PFSK-1 (cell line): ENCODE measurements at regions not wholly inside any gene's neighbourhood (a gene's known extent, or its start where the extent isn't known, plus 50 kb on each side); places are given as distances from the start of the nearest gene placed in this dataset.

Experiments used
- FOXP2 ChIP-seq: optimal IDR thresholded peaks from 2 replicates; pipeline ENCODE3; 2011; ENCODE audit warnings: borderline replicate concordance, control low read depth, inconsistent platforms; ENCODE audit not compliant: insufficient read depth; ENCODE audit errors: extremely low read length, extremely low read depth
- POLR2AphosphoS5 ChIP-seq: IDR thresholded peaks from 2 replicates; pipeline ENCODE4 v1.6.1; 2012; ENCODE audit warnings: low read depth, mild to moderate bottlenecking, control low read depth, low read length, moderate library complexity
- REST ChIP-seq, 2 experiments: IDR thresholded peaks; 2 replicates each; pipeline versions ENCODE4 v1.6.1 to v1.8.0; 2011 to 2012; ENCODE audit warnings: low read depth in 2 of 2, low read length in 2 of 2, control low read depth in 1 of 2, inconsistent platforms in 1 of 2, mild to moderate bottlenecking in 1 of 2, moderate library complexity in 1 of 2; ENCODE audit not compliant: insufficient read depth in 1 of 2
- SIN3A ChIP-seq: IDR thresholded peaks from 2 replicates; pipeline ENCODE4 v1.6.1; 2012; ENCODE audit warnings: mild to moderate bottlenecking, low read length, moderate library complexity, borderline replicate concordance; ENCODE audit not compliant: insufficient read depth
- TAF1 ChIP-seq: IDR thresholded peaks from 2 replicates; pipeline ENCODE4 v1.6.1; 2012; ENCODE audit warnings: low read length, control low read depth, borderline replicate concordance; ENCODE audit not compliant: insufficient read depth

- TF ChIP-seq REST (IDR thresholded peaks at IDR 0.05; ENCODE audit: insufficient read depth in 1 of 2, low read depth in 2 of 2, low read length in 2 of 2) (no peak), TAF1 (no peak), SIN3A (no peak), FOXP2 (no peak), POLR2AphosphoS5 (no peak)
Measured at GRCh38 chr3:72582963-72583362, 265.3 kb downstream of the SHQ1 start.

- no peak for TF ChIP-seq SIN3A
- TF ChIP-seq FOXP2: no peak
- TF ChIP-seq REST (IDR thresholded peaks at IDR 0.05; ENCODE audit: insufficient read depth in 1 of 2, low read depth in 2 of 2, low read length in 2 of 2): no peak
- TF ChIP-seq POLR2AphosphoS5: no peak
- TF ChIP-seq TAF1: no peak
Measured at GRCh38 chr3:72582211-72582878, 265.9 kb downstream of the SHQ1 start.

- TF ChIP-seq TAF1: no peak
- TF ChIP-seq REST (IDR thresholded peaks at IDR 0.05; ENCODE audit: insufficient read depth in 1 of 2, low read depth in 2 of 2, low read length in 2 of 2): no peak
- TF ChIP-seq SIN3A: no peak
- no peak for TF ChIP-seq FOXP2
- TF ChIP-seq POLR2AphosphoS5: no peak
Measured at GRCh38 chr3:72580900-72581299, 267.3 kb downstream of the SHQ1 start.

GRCh38 chr3:72580246-72580756 is 267.9 kb downstream of the SHQ1 start:
- TF ChIP-seq POLR2AphosphoS5 (no peak), REST (IDR thresholded peaks at IDR 0.05; ENCODE audit: insufficient read depth in 1 of 2, low read depth in 2 of 2, low read length in 2 of 2) (no peak), TAF1 (no peak), FOXP2 (no peak), SIN3A (no peak)
